ENCODE measurements at regions not wholly inside any gene's neighbourhood (a gene's known extent, or its start where the extent isn't known, plus 50 kb on each side); places are given as distances from the start of the nearest gene placed in this dataset.

- no peaks in the 10 kb centered on the region for H3K36me3 ChIP-seq
- TF ChIP-seq CTCF (IDR thresholded peaks at IDR 0.05) = no peak
- peak; percentile 20 for ATAC-seq
- intact Hi-C loops (cut with DNase I) = no loop called here
- H3K4me1 ChIP-seq = no peaks in the 10 kb centered on the region
- no peak overlapping the region for H3K27ac ChIP-seq
- no peaks in the 10 kb centered on the region for H3K9me3 ChIP-seq
- H3K4me3 ChIP-seq = no peak overlapping the region
- DNase-seq = no peak
- H3K27me3 ChIP-seq = no peaks in the 10 kb centered on the region
These were observed 301.8 kb upstream of the ACVR2A start for GRCh38 chr2:147543056-147543455.

- intact Hi-C loops (cut with DNase I) = no loop called here
- H3K9me3 ChIP-seq = no peaks in the 10 kb centered on the region
- H3K36me3 ChIP-seq = no peaks in the 10 kb centered on the region
- DNase-seq (no peak), ATAC-seq (no peak)
- no peaks in the 10 kb centered on the region for H3K27me3 ChIP-seq
- H3K4me3 ChIP-seq = no peak overlapping the region
- no peak overlapping the region for H3K27ac ChIP-seq
- no peak for TF ChIP-seq CTCF (IDR thresholded peaks at IDR 0.05)
- no peaks in the 10 kb centered on the region for H3K4me1 ChIP-seq
These were observed 302.5 kb upstream of the ACVR2A start for GRCh38 chr2:147542351-147542750.

GRCh38 chr2:147541314-147541713, 303.5 kb upstream of the ACVR2A start:
- intact Hi-C loops (cut with DNase I) = no loop called here
- ATAC-seq (no peak), DNase-seq (no peak)
- Histone ChIP-seq H3K27ac (no peak overlapping the region), H3K4me1 (no peaks in the 10 kb centered on the region), H3K27me3 (no peaks in the 10 kb centered on the region), H3K4me3 (no peak overlapping the region), H3K9me3 (no peaks in the 10 kb centered on the region), H3K36me3 (no peaks in the 10 kb centered on the region)
- TF ChIP-seq CTCF (IDR thresholded peaks at IDR 0.05) = no peak

GRCh38 chr2:147538821-147539220, 306.0 kb upstream of the ACVR2A start:
- ATAC-seq (no peak), DNase-seq (no peak)
- TF ChIP-seq CTCF (IDR thresholded peaks at IDR 0.05) = no peak
- Histone ChIP-seq H3K4me3 (no peak overlapping the region), H3K9me3 (no peaks in the 10 kb centered on the region), H3K27ac (no peak overlapping the region), H3K4me1 (no peaks in the 10 kb centered on the region), H3K27me3 (no peaks in the 10 kb centered on the region), H3K36me3 (no peaks in the 10 kb centered on the region)
- intact Hi-C loops (cut with DNase I) = no loop called here

GRCh38 chr2:147538088-147538487, 306.7 kb upstream of the ACVR2A start:
- ATAC-seq = peak; percentile 64

More at GRCh38 chr2:147538088-147538487, 306.7 kb upstream of the ACVR2A start:
- Histone ChIP-seq H3K36me3 (no peaks in the 10 kb centered on the region), H3K27ac (no peak overlapping the region), H3K4me3 (no peak overlapping the region), H3K9me3 (no peaks in the 10 kb centered on the region), H3K4me1 (no peaks in the 10 kb centered on the region), H3K27me3 (no peaks in the 10 kb centered on the region)
- intact Hi-C loops (cut with DNase I) = no loop called here
- no peak for DNase-seq
- no peak for TF ChIP-seq CTCF (IDR thresholded peaks at IDR 0.05)

Measured in left lung (tissue), 4 donors.